Uterus (tissue), 2 donors: ENCODE measurements at regions not wholly inside any gene's neighbourhood (a gene's known extent, or its start where the extent isn't known, plus 50 kb on each side); places are given as distances from the start of the nearest gene placed in this dataset.

Source experiments
- CTCF ChIP-seq, 4 experiments: fragments of 200-600 bp in 2 of 4; fragments of 450-650 bp in 2 of 4; sonication (generic) in 2 of 4; IDR thresholded peaks; one replicate each; pipeline ENCODE4 v1.5.1; 2016 to 2019; ENCODE audit warnings: antibody characterized with exemption in 4 of 4, mild to moderate bottlenecking in 2 of 4, moderate library complexity in 1 of 4
- POLR2A ChIP-seq, 2 donors: fragments of 450-650 bp; IDR thresholded peaks; one replicate each; pipeline ENCODE4 v1.6.1; 2016; ENCODE audit warnings: antibody characterized with exemption in 2 of 2, mild to moderate bottlenecking in 1 of 2, moderate library complexity in 1 of 2

- TF ChIP-seq CTCF (IDR thresholded peaks at IDR 0.05) (no peak), POLR2A (IDR thresholded peaks at IDR 0.05) (no peak)
Observed at GRCh38 chr13:88188986-88189385, 517.8 kb downstream of the SLITRK5 start.
